Activated naive CD4-positive, alpha-beta T cell treated with anti-CD3 and anti-CD28 coated beads, Interleukin-2, amount 10 ng/mL, durations not matched to agents 7 days and 5 days (primary cell): ENCODE measurements at regions not wholly inside any gene's neighbourhood (a gene's known extent, or its start where the extent isn't known, plus 50 kb on each side); places are given as distances from the start of the nearest gene placed in this dataset.

ENCODE experiments used
- CTCF ChIA-PET: fragments of 350-600 bp; sonication (Branson Sonifier 250); formaldehyde crosslinking; loops from one replicate; lab custom pipeline; 2021; ENCODE audit warnings: antibody characterized with exemption; lab: Charles Lee
- DNase-seq: peaks from one replicate; pipeline ENCODE4 v3.0.0-alpha.2; 2020
- H3K27ac Mint-ChIP-seq: one replicate; pipeline ENCODE4 v1.8.0; 2021; ENCODE audit warnings: mild to moderate bottlenecking, moderate library complexity, mixed read lengths
- H3K27me3 Mint-ChIP-seq: one replicate; pipeline ENCODE4 v1.8.0; 2021; ENCODE audit warnings: mild to moderate bottlenecking, mixed read lengths
- H3K36me3 Mint-ChIP-seq: one replicate; pipeline ENCODE4 v1.8.0; 2021; ENCODE audit warnings: mixed read lengths
- H3K4me1 Mint-ChIP-seq: one replicate; pipeline ENCODE4 v1.8.0; 2021; ENCODE audit warnings: mixed read lengths
- H3K4me3 Mint-ChIP-seq: one replicate; pipeline ENCODE4 v1.8.0; 2021; ENCODE audit warnings: mild to moderate bottlenecking, moderate library complexity, mixed read lengths
- H3K9me3 Mint-ChIP-seq: one replicate; pipeline ENCODE4 v1.8.0; 2021; ENCODE audit warnings: mixed read lengths

DNA sequence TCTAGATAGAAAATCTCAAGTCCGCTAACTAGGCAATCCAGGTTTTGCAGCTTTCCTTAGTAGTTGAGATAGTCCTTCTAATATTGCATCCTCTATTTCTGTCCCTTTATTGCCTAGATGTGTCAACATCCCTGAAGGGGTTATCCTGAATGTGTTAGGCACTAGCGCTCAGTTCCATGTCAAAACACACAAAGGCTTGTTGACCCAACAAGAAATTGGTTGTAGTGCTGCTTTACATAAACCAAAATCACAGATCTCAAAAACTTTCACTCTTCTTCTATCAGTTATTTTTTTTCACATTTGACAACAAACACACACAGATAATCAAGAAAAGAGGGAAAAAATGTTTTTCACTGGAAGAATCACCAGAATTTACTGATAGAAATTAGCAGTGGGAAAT, 51.4 kb upstream of the SOX2 start:
- CTCF ChIA-PET = no interaction called here

DNA sequence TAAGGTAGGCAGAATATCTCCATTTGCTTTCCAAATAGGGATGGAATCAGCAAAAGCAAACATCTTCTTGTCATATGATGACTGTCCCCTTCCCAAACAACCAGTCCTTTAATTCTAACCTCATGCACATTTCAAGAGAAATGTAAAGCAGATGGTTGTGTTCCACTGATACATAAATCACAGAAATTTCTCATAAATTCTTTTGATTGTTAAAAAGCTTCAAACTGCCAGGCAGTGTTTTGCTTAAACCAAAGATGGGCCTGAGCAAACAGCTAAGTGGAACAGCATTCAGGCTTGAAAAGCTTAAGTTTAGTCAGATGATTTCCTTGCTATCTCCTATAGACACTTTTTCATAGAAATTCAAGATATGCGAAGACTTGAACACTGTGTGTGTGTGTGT, 74.3 kb upstream of the SOX2 start:
- Mint-ChIP-seq H3K4me3 (no peak overlapping the region), H3K27me3 (no peaks in the 10 kb centered on the region), H3K4me1 (no peaks in the 10 kb centered on the region), H3K27ac (no peak overlapping the region), H3K9me3 (no peaks in the 10 kb centered on the region), H3K36me3 (no peaks in the 10 kb centered on the region)
- DNase-seq = no peak
- CTCF ChIA-PET = no interaction called here

More for the DNA sequence above, 51.4 kb upstream of the SOX2 start:
- Mint-ChIP-seq H3K27me3 (no peaks in the 10 kb centered on the region), H3K36me3 (no peaks in the 10 kb centered on the region), H3K9me3 (no peaks in the 10 kb centered on the region), H3K4me1 (no peaks in the 10 kb centered on the region), H3K27ac (no peak overlapping the region), H3K4me3 (no peak overlapping the region)
- DNase-seq = no peak

DNA sequence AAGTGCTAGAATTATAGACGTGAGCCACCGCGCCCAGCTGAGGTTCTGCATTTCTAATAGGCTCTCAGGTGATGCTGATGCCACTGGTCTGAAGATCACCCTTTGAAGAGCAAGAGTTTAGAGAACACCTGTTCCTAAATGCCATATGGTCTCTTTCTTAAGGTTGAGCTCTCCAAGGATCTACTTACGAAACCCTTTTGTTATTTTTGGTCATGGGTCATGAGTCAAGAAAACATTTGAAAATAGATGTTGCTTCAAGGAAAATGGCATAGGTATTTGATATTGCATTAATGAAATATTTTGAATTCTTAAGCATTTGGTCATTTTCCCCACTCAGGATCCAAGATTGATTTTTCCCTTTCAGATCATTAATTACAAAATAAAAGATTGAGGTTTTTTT, 74.7 kb upstream of the SOX2 start:
- no peak for DNase-seq
- Mint-ChIP-seq H3K27ac (no peak overlapping the region), H3K9me3 (no peaks in the 10 kb centered on the region)

DNA sequence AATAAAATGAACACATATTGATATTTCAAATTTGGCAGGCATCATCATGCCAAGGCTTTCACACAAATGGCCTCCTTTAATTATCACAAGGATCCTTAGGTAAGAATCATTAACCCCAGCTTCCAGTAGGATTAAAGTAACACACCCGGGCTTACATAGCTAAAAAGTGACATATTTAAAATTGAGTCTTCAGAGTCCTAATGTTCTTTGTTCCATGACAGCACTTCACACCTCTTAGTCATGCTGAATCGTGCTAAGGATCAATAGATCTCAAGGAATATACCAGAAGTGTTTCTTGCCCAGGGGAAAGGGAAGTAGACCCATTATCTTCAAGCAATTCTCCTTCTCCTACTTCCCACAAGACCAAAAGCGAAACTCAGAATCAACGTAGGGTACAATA, 76.6 kb upstream of the SOX2 start:
- H3K9me3 Mint-ChIP-seq = no peaks in the 10 kb centered on the region
- CTCF ChIA-PET = no interaction called here

More for the DNA sequence above, 74.7 kb upstream of the SOX2 start:
- H3K27me3 Mint-ChIP-seq = no peaks in the 10 kb centered on the region
- H3K36me3 Mint-ChIP-seq = no peaks in the 10 kb centered on the region
- H3K4me1 Mint-ChIP-seq = no peaks in the 10 kb centered on the region
- no peak overlapping the region for H3K4me3 Mint-ChIP-seq
- CTCF ChIA-PET = no interaction called here

DNA sequence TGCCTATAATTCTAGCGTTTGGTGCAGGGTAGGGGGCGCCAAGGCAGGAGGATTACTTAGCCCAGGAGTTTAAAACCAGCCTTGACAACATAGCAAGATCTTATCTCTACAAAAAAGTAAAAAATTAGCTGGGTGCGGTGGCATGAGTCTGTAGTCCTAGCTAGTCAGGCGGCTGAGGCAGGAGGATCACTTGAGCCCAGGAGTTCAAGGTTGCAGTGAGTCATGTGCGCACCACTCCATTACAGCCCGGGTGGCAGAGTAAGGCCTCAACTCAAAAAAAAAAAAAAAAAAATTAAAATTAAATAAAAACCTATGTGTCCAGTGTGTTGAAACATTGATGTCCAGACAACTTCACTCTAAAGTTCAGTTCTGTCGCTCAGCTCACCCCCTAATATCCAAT, 78.2 kb upstream of the SOX2 start:
- CTCF ChIA-PET = no interaction called here
- Mint-ChIP-seq H3K27me3 (no peaks in the 10 kb centered on the region), H3K36me3 (no peaks in the 10 kb centered on the region), H3K27ac (no peak overlapping the region), H3K4me1 (no peaks in the 10 kb centered on the region), H3K4me3 (no peak overlapping the region), H3K9me3 (no peaks in the 10 kb centered on the region)
- no peak for DNase-seq

More for the DNA sequence above, 76.6 kb upstream of the SOX2 start:
- Mint-ChIP-seq H3K36me3 (no peaks in the 10 kb centered on the region), H3K4me3 (no peak overlapping the region), H3K27me3 (no peaks in the 10 kb centered on the region), H3K27ac (no peak overlapping the region), H3K4me1 (no peaks in the 10 kb centered on the region)
- DNase-seq = no peak

DNA sequence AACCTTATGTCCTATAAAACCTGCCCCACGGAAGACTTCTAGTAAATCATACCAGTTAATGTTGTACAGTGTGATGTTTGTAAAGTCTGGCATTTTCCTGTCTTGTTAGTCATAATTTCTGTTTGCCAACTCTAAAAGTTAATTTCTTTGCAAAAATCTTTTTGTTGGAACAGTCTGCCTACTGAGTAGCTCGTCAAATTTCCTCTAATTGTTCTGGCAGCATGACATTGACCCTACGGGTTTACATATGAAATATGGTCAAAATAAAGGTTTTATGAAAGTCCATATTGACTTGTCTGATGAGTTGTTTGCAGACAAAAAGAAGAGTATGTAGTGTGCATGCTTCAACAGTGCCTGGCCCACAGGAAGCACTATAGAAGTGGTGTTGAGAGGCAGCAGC, 79.8 kb upstream of the SOX2 start:
- no peaks in the 10 kb centered on the region for H3K36me3 Mint-ChIP-seq
- H3K27me3 Mint-ChIP-seq = no peaks in the 10 kb centered on the region

DNA sequence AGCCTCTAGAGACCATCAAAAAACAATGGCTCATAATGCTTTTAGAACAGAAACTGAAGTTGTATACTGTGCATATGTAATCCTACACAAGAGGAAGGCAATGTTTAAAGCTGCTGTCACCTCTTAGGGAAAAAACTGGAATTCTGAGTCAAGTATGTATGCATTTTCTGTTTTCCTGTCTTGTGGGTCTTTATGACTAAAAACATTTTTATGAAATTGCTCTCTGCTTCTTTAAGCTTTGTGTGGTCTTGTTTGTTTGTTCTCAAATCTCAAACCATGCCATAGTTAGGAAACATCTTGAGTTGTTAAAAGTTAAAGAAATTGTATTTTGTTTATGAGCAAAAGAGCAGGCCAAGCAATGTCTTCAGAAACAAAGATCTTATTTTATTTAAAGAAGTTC, 80.9 kb upstream of the SOX2 start:
- Mint-ChIP-seq H3K36me3 (no peaks in the 10 kb centered on the region), H3K27ac (no peak overlapping the region), H3K4me3 (no peak overlapping the region), H3K4me1 (no peaks in the 10 kb centered on the region), H3K9me3 (no peaks in the 10 kb centered on the region), H3K27me3 (no peaks in the 10 kb centered on the region)
- DNase-seq = no peak
- CTCF ChIA-PET = no interaction called here

More for the DNA sequence above, 79.8 kb upstream of the SOX2 start:
- CTCF ChIA-PET = no interaction called here
- Mint-ChIP-seq H3K27ac (no peak overlapping the region), H3K4me3 (no peak overlapping the region), H3K4me1 (no peaks in the 10 kb centered on the region), H3K9me3 (no peaks in the 10 kb centered on the region)
- DNase-seq = no peak

DNA sequence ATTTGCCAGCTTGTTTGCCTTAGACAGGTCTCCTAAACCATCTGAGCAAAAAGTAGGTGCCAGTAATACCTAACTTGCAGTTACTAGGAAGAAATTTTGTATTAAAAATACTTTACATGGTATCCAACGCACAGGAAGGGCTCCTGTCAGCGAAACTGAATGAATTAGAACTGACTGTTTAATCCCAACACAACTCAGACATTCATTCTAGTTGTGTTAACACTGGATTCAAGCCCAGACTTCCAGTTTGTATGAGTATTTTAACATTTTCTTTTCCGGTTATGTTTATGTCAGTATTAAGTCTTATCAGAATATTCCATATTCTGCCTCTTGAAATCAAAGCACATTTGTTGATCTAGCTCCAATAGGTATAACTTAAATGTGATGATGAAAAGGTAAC, 82.0 kb upstream of the SOX2 start:
- no peak for DNase-seq
- Mint-ChIP-seq H3K27me3 (no peaks in the 10 kb centered on the region), H3K4me1 (no peaks in the 10 kb centered on the region), H3K36me3 (no peaks in the 10 kb centered on the region), H3K27ac (no peak overlapping the region), H3K9me3 (no peaks in the 10 kb centered on the region), H3K4me3 (no peak overlapping the region)
- CTCF ChIA-PET = no interaction called here

DNA sequence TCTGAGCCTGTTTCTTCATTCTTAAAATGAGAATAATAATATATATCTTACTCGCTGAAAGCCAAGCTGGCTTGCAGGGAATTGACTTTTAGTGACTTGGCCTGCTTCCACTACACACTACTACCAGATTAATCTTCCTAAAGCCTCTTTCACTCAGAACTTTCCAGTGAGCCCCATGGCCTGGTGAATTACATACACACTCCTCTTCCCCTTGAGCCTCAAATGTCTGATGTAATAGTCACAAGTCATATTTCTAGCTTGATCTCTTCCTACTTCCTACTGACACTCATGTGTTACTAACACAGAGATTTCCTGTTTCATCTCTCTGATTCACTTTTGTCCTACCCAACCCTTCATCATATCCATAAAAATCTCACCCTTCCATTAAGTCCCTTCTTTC, 82.7 kb upstream of the SOX2 start:
- Mint-ChIP-seq H3K27ac (no peak overlapping the region), H3K9me3 (no peaks in the 10 kb centered on the region), H3K36me3 (no peaks in the 10 kb centered on the region), H3K4me3 (no peak overlapping the region), H3K4me1 (no peaks in the 10 kb centered on the region), H3K27me3 (no peaks in the 10 kb centered on the region)
- DNase-seq = no peak
- CTCF ChIA-PET = interaction anchor here (0.7 kb wide), 1 partner anchor 443 kb away, joined by 3 read pairs; no protein-coding TSS in a partner anchor

DNA sequence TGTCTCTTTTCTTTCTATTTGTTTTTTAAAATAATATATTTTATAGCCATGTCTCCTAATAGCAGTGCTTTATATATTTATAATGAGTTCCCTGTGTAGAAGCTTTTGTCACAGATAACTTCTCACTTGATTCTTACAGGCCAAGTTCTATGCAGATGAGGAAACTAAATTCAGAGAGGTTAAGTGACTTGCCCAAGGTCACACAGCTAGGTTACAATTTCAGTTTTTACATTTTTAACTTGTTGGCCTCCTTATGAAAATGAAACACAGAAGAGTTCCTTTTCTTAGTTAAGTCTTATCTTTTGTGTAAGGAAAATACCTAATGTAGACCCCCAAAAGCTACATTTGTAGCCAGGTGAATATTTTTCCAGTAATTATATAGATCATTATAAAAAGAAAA, 83.3 kb upstream of the SOX2 start:
- Mint-ChIP-seq H3K27me3 (no peaks in the 10 kb centered on the region), H3K9me3 (no peaks in the 10 kb centered on the region), H3K27ac (no peak overlapping the region), H3K4me1 (no peaks in the 10 kb centered on the region), H3K36me3 (no peaks in the 10 kb centered on the region), H3K4me3 (no peak overlapping the region)
- CTCF ChIA-PET = interaction anchor here (0.7 kb wide), 1 partner anchor 443 kb away, joined by 3 read pairs; no protein-coding TSS in a partner anchor
- no peak for DNase-seq

DNA sequence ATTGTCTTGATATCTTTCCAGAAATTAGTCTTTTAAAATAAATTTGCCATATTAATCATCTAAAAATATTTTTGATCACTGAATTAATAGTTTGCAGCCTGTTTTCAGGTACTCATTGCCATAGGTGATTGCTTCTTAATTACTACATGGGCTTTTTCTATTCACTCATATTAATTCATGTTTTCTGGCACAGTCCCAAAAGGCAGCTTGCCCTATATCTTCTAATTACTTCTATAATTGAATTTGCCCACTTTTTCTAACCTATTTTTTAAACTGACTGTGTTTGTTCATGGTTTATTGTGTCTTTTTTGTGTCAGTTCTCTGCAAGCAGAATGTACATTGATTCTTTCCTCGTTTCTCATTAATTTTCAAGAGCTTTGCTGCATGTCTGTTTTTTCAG, 85.7 kb upstream of the SOX2 start:
- no peaks in the 10 kb centered on the region for H3K4me1 Mint-ChIP-seq
- CTCF ChIA-PET = no interaction called here
- H3K4me3 Mint-ChIP-seq = no peak overlapping the region
- H3K9me3 Mint-ChIP-seq = no peaks in the 10 kb centered on the region
- no peak for DNase-seq
- no peaks in the 10 kb centered on the region for H3K36me3 Mint-ChIP-seq
- no peaks in the 10 kb centered on the region for H3K27me3 Mint-ChIP-seq
- H3K27ac Mint-ChIP-seq = no peak overlapping the region

DNA sequence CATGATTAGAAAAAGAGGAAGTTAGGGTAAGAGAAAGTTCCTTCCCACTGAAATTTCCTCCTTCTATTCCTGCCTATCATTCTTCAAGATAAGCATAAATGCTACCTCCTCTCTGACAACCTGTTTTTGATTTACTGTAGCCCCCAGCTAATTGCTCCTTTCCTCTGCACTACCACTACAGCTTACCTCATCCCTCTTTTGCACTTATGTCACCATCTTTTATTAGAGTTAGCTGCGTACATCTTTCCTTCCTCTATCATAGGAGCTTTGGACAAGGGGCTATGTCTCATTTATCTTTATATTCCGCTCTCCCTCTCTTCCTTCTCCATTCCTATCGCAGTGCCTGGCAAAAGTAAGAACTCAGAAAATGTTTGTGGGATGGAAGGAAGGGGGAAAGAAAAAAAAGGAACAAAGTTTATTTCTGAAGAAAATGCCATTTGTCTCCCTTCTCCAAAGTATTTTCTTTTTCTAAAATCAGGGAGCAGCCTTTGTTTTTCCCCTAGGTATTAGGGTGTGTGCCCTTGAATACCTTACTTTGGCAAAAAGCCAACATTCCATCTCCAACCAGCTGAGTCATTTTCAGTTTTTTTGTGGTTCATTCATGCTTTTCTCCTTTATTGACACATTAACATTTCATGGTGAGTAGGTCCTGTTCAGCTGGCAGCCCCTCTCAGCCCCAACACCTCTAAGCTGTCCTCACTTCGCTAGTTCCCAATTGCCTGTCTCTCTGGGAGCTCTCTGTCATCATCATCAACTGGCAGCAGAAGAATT, 87.6 kb upstream of the SOX2 start:
- Mint-ChIP-seq H3K36me3 (no peaks in the 10 kb centered on the region), H3K4me3 (no peak overlapping the region), H3K27me3 (no peaks in the 10 kb centered on the region), H3K4me1 (no peaks in the 10 kb centered on the region), H3K27ac (no peak overlapping the region), H3K9me3 (no peaks in the 10 kb centered on the region)
- no peak for DNase-seq
- CTCF ChIA-PET = no interaction called here

DNA sequence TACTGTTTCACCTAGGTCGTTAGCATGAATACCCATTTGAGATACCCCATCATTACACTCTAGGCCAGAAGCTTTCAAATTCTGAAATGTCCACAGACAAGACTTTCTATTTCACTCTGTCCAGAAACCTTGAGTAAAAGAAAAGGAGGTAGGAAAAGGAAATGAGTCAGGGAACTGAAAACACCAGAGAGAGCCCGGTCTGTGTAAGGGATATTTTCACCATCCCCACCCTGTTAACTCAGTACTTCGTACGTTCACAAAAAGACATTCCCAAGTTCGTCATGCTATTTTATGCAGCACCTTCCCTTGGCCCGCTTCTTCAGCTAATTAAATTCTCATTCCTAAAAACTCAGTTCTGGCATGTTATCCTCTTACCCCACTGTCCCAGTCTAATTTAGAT, 89.4 kb upstream of the SOX2 start:
- DNase-seq = no peak
- no peak overlapping the region for H3K27ac Mint-ChIP-seq
- CTCF ChIA-PET = no interaction called here
- H3K4me1 Mint-ChIP-seq = no peaks in the 10 kb centered on the region
- H3K36me3 Mint-ChIP-seq = no peaks in the 10 kb centered on the region
- H3K27me3 Mint-ChIP-seq = no peaks in the 10 kb centered on the region
- no peaks in the 10 kb centered on the region for H3K9me3 Mint-ChIP-seq
- H3K4me3 Mint-ChIP-seq = no peak overlapping the region

DNA sequence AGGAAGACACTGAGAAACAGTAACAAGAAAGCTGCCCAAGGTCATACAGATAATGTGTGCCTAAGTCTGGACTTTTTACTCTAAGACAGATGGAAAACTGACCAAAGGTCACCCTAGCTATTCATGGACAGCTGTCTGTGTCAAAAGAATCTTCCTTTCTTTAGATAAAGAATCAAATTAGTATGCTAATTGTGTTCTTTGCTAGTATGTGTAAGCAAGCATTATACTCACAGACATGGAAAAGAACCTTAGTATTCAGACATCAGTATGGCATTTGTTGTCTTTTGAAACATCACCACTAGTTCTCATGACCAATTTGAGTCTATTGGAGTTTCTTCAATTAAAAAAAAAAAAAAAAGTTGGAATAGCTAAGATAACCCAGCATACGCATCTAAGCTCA, 91.8 kb upstream of the SOX2 start:
- Mint-ChIP-seq H3K27me3 (no peaks in the 10 kb centered on the region), H3K4me3 (no peak overlapping the region), H3K36me3 (no peaks in the 10 kb centered on the region), H3K27ac (no peak overlapping the region), H3K9me3 (no peaks in the 10 kb centered on the region), H3K4me1 (no peaks in the 10 kb centered on the region)
- DNase-seq = no peak
- CTCF ChIA-PET = no interaction called here

DNA sequence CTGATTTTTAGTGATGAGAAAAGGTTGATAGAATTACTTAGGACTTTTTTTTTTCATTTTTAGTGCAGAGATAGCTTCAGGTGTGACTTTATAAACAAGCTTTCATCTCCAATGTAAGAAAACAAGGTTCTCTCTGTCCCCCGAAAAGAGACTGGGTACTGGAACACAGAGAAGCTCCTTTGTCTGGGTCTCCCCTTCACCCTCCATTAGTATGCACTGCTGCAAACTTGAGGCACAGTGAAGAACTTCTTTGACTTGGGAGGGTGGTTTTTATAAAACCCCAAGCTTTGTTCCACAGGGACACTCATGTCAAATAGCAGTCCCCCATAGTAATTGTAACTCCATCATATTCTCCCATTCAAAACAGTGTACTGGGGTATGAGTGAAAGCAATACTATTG, 93.5 kb upstream of the SOX2 start:
- CTCF ChIA-PET = interaction anchor here (0.7 kb wide), 1 partner anchor 702 kb away, joined by 3 read pairs; no protein-coding TSS in a partner anchor
- Mint-ChIP-seq H3K27me3 (no peaks in the 10 kb centered on the region), H3K4me3 (no peak overlapping the region), H3K9me3 (no peaks in the 10 kb centered on the region), H3K4me1 (no peaks in the 10 kb centered on the region), H3K27ac (no peak overlapping the region), H3K36me3 (no peaks in the 10 kb centered on the region)
- DNase-seq = no peak
